Medulla oblongata (tissue), 1 donor: ENCODE measurements at regions not wholly inside any gene's neighbourhood (a gene's known extent, or its start where the extent isn't known, plus 50 kb on each side); places are given as distances from the start of the nearest gene placed in this dataset.

ENCODE experiments used
- DNase-seq: peaks from one replicate; pipeline ENCODE4 v3.0.0-alpha.2; 2015; ENCODE audit errors: extremely low spot score

DNA sequence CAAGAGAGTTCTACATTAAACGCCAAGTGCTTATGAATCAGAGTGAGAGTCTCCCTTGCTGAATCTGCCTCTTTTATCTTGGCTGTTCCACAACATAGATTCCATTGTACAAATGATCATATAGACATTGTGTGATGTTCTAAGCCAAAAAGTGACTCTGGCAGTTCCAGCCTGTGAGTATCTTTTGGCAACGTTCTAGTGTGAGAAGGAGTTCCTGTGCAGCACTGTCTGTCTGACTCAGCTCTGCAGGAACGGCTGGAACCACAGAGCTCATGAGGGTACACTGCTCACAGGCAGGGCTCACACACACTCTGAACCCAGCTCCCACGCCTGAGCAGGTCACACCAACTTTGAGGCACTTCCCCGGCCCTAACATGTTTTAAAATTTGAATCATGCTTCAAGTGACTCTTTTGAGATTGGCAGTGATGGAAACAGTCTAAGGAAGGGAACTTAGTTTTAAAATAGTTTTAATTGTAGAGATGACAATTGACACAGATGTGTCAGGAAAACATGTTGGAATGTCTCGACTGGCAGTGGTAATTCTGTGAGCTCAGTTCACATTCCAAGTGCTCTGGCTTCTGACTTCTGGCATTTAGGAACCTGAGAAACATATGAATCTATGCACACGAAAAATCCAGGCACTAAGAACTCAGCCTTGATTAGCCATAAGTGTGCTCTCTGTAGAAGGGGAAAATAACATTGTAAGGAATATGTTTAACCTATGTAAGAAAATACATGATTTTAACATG lies 272.0 kb downstream of the UQCRFS1 start:
- no peak for DNase-seq

DNA sequence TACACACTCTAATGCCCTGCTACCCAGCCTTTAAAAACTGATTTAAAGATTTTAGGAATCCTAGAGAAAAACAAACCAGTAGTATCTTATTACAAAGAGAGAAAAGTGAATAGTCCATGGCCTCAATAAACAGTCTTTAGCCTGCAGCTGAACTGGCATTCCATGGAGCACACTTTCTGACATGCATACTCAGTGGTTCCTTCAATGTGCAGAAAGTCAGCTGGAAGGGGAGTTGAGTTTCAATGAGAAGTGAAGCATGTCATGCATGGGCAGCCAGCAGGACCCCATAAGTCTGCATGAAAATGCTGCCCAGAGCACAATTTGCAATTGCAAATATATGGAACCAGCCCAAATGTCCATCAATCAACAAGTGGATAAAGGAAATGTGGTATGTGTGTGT lies 273.7 kb downstream of the UQCRFS1 start:
- DNase-seq, result no peak

DNA sequence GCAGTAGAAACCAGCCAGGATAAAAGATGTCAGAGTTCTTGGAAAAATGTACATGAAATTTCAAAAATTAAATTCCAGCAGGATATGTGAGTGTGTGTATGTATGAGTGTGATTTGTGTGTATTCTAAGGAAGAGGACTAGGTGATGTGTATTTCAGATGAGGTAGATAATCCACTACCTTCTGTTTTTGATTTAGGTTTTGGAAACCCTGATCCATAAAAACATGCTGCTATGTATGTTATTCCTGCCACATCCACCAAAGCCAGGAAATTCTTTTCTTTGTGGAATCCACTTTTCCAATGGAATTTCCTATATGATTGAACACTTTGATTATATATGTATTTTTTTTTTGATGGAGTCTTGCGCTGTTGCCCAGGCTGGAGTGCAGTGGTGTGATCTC lies 276.9 kb downstream of the UQCRFS1 start:
- no peak for DNase-seq

DNA sequence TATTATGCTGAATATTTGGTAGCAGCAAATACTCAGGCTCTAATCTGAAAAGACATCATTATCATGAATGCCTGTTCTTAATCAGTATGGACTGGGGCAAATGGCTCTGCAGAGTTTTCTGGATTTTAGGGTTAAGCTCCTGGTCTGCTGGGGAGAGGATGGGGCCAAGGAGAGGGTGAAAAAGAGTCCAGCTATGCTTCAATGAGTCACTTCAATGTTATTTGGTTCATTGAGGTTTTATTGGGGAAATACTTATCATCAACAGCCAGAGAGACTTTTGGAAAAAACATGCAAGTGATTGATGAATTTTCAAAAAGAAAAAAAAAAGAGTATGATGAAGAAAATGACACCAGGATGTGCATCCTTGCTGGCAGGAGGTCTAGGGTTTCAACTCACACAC lies 278.3 kb downstream of the UQCRFS1 start:
- DNase-seq, result no peak

- DNase-seq, result no peak
These were observed 279.9 kb downstream of the UQCRFS1 start for GRCh38 chr19:28933039-28933438.

DNA sequence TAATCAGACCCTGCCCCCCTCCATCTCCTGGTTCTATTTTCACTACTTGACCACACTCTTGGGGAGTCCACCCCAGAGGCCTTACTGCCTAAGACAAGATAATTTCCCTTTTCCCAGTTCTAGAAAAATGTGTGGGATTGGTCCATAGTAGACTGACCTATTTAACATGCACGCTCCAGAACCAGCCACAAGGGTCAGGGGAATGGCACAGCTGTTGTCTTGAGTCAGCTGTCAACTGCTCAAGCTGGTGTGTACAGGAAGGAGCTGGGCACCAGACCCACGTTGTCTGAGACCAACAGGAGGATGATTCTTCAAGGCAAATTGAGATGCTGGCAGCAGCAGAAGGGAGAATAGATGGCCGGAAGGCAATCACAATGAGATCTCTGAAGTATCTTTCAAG lies 280.5 kb downstream of the UQCRFS1 start:
- DNase-seq, result no peak

DNA sequence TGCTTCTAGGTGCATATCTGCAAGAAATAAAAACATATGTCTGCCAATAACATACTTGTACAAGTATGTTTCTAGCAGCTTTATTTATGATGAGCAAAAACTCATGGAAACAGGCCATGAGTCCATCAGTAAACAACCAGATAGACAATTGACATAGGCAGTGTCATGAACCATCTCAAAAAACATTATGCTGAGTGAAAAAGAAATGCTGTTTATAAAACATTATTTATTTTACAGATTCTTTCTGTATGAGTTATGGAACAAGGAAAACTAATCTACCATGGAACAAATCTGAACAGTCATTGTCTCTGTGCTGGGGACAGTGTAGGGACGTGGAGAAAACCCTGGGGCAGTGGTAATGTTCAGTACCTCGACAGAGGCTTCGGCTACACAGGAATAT lies 283.9 kb downstream of the UQCRFS1 start:
- no peak for DNase-seq

GRCh38 chr19:28927456-28927855 lies 285.5 kb downstream of the UQCRFS1 start:
- DNase-seq, result no peak

DNA sequence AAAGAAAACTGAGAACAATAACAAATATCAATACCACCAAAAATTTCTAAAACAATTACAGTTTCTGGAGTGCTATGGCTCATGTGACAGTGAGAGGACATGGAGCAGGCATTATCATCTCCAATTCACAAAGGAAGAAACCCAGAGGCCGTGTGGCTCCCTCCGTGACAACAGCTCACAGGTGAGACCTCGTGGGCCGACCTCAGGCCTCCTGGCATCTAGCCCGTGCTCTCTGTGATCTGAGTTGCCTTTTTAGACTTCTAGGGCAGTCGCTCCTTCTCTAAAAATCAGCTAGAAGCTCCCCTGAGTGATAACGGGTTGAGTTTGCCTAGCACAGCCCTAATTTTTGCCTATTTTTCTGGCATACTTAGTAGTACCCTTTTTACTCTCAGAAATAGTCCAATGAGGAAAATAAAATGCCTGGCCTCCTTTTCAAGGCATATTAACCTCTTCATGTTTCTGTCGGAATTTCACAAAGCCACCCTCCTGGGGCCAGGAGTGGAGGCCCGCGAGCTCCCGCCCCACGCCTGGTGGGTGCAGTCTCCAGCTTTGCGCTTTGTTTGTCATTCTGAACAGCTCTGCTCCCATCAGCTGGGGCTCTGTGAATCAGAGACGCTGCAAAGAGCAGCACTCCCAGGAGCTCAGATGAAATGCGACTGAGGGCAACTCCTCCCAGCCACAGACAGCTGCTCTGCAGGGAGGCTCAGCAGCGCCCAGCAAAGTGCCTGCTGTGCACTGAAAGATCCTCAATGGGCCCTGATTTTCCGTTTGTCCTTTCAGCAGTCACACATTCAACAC lies 292.5 kb downstream of the UQCRFS1 start:
- DNase-seq, result no peak

GRCh38 chr19:28917621-28918020 lies 295.3 kb downstream of the UQCRFS1 start:
- no peak for DNase-seq

GRCh38 chr19:28915737-28916460 lies 297.1 kb downstream of the UQCRFS1 start:
- DNase-seq, result no peak

DNA sequence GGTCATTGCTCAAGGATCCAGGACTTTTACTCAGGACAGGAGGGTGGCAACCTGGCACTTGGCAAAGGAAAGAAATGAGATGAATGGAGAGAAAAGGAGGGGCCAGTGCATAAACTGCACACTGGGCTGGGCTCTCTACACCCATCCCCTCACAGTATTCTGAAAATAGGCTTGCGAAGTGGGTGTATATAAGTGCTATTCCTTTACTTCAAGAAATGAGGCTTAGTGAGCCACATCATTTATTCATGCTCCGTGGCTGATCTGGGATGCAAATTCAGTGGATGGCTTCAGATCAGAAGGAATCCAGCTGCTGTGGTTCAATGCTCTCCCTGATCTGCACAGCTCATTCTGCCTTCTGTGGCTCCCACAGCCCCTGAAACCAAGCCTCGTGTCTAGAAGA lies 297.7 kb downstream of the UQCRFS1 start:
- DNase-seq, result no peak

- DNase-seq, result no peak
These were observed 298.8 kb downstream of the UQCRFS1 start for GRCh38 chr19:28914173-28914572.

GRCh38 chr19:28913626-28914025 lies 299.3 kb downstream of the UQCRFS1 start:
- no peak for DNase-seq

- no peak for DNase-seq
These were observed 304.0 kb downstream of the UQCRFS1 start for GRCh38 chr19:28908941-28909340.

- DNase-seq, result no peak
These were observed 305.4 kb downstream of the UQCRFS1 start for GRCh38 chr19:28907534-28907933.

- no peak for DNase-seq
These were observed 307.0 kb downstream of the UQCRFS1 start for GRCh38 chr19:28905996-28906395.

GRCh38 chr19:28899703-28900102 lies 313.2 kb downstream of the UQCRFS1 start:
- no peak for DNase-seq

DNA sequence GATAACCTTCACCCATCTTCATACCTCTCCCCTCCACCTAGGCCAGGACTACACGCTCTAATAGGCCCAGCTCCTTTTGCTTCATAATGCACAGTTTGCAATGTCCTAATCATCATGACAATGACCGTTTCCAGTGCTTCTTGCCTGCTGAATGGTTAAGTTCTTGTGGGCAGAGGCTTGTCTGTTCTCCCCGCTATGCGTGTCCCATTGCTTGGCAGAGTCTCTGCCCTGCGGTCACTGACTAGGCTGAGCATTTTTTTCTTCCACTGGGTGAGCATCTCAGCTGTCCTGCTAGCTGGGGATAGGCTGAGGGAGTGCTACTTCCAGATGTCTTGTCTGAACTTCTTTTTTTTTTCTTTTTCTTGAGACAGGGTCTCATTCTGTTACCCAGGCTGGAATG lies 314.7 kb downstream of the UQCRFS1 start:
- DNase-seq, result no peak

- DNase-seq, result peak; percentile 82
These were observed 322.8 kb downstream of the UQCRFS1 start for GRCh38 chr19:28889941-28890670.

- DNase-seq, result no peak
These were observed 324.9 kb downstream of the UQCRFS1 start for GRCh38 chr19:28887920-28888618.
